ENCODE measurements at regions not wholly inside any gene's neighbourhood (a gene's known extent, or its start where the extent isn't known, plus 50 kb on each side); places are given as distances from the start of the nearest gene placed in this dataset.

DNA sequence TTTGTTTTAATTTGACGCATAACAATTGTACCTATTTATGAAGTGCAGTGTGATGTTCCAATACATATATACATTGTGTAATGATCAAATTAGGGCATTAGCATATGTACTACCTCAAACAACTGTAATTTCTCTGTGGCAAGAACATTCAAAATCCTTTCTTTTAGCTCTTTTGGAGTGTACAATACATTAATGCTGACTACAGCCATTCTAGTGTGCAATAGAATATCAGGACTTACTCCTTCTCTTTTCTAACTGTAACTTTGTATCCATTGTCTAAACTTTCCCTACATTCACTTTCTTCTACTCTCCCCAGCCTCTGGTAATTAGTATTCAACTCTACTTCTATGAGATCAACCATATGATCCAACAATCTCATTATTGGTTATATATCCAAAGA, 1177.4 kb downstream of the KCNT2 start:
- TF ChIP-seq JUNB (CRISPR knock-in tag; conservative IDR thresholded peaks at IDR 0.05) (no peak), KDM4B (IDR thresholded peaks at IDR 0.05; ENCODE audit: borderline replicate concordance in 2 of 2, low read depth in 1 of 2) (no peak), POLR2AphosphoS5 (IDR thresholded peaks at IDR 0.05; ENCODE audit: control insufficient read depth, insufficient read depth, low read depth, low read length) (no peak), GTF2F1 (IDR thresholded peaks at IDR 0.05; ENCODE audit: low read depth, low read length) (no peak), FOSL1 (tag; conservative IDR thresholded peaks at IDR 0.05) (no peak), TEAD1 (CRISPR knock-in tag; IDR thresholded peaks at IDR 0.05) (no peak), EP400 (IDR thresholded peaks at IDR 0.05) (no peak), CC2D1A (IDR thresholded peaks at IDR 0.05) (no peak)
- TF ChIP-seq, protein P1, sequence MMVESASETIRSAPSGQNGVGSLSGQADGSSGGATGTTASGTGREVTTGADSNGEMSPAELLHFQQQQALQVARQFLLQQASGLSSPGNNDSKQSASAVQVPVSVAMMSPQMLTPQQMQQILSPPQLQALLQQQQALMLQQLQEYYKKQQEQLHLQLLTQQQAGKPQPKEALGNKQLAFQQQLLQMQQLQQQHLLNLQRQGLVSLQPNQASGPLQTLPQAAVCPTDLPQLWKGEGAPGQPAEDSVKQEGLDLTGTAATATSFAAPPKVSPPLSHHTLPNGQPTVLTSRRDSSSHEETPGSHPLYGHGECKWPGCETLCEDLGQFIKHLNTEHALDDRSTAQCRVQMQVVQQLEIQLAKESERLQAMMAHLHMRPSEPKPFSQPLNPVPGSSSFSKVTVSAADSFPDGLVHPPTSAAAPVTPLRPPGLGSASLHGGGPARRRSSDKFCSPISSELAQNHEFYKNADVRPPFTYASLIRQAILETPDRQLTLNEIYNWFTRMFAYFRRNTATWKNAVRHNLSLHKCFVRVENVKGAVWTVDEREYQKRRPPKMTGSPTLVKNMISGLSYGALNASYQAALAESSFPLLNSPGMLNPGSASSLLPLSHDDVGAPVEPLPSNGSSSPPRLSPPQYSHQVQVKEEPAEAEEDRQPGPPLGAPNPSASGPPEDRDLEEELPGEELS (CRISPR knock-in tag; IDR thresholded peaks at IDR 0.05; ENCODE audit: borderline replicate concordance) = no peak
- TF ChIP-seq, protein P2, sequence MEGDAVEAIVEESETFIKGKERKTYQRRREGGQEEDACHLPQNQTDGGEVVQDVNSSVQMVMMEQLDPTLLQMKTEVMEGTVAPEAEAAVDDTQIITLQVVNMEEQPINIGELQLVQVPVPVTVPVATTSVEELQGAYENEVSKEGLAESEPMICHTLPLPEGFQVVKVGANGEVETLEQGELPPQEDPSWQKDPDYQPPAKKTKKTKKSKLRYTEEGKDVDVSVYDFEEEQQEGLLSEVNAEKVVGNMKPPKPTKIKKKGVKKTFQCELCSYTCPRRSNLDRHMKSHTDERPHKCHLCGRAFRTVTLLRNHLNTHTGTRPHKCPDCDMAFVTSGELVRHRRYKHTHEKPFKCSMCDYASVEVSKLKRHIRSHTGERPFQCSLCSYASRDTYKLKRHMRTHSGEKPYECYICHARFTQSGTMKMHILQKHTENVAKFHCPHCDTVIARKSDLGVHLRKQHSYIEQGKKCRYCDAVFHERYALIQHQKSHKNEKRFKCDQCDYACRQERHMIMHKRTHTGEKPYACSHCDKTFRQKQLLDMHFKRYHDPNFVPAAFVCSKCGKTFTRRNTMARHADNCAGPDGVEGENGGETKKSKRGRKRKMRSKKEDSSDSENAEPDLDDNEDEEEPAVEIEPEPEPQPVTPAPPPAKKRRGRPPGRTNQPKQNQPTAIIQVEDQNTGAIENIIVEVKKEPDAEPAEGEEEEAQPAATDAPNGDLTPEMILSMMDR (IDR thresholded peaks at IDR 0.05 in 2 of 3, conservative IDR thresholded peaks at IDR 0.05 in 1 of 3; ENCODE audit: insufficient read depth in 2 of 3, low read depth in 1 of 3, low read length in 3 of 3) = no peak
- TF ChIP-seq, protein P3, sequence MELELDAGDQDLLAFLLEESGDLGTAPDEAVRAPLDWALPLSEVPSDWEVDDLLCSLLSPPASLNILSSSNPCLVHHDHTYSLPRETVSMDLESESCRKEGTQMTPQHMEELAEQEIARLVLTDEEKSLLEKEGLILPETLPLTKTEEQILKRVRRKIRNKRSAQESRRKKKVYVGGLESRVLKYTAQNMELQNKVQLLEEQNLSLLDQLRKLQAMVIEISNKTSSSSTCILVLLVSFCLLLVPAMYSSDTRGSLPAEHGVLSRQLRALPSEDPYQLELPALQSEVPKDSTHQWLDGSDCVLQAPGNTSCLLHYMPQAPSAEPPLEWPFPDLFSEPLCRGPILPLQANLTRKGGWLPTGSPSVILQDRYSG (tag; conservative IDR thresholded peaks at IDR 0.05; ENCODE audit: low read depth) = no peak
- TF ChIP-seq, protein P4, sequence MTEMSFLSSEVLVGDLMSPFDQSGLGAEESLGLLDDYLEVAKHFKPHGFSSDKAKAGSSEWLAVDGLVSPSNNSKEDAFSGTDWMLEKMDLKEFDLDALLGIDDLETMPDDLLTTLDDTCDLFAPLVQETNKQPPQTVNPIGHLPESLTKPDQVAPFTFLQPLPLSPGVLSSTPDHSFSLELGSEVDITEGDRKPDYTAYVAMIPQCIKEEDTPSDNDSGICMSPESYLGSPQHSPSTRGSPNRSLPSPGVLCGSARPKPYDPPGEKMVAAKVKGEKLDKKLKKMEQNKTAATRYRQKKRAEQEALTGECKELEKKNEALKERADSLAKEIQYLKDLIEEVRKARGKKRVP (CRISPR knock-in tag; IDR thresholded peaks at IDR 0.05) = no peak

Data from K562 (cell line).